NCI-H524 (cell line): ENCODE measurements at regions not wholly inside any gene's neighbourhood (a gene's known extent, or its start where the extent isn't known, plus 50 kb on each side); places are given as distances from the start of the nearest gene placed in this dataset.
A peak's percentile ranks its signal among the peaks of the same experiment; 100 is the strongest.
"Not testable (repeated sequence)": the region's sequence is repeated elsewhere in the genome, so short reads cannot be mapped to it uniquely, and the experiment has no call there.

Experiments used
- DNase-seq, 2 experiments: peaks; one replicate each; lab custom pipeline; 2025; lab: John Stamatoyannopoulos, UW

DNA sequence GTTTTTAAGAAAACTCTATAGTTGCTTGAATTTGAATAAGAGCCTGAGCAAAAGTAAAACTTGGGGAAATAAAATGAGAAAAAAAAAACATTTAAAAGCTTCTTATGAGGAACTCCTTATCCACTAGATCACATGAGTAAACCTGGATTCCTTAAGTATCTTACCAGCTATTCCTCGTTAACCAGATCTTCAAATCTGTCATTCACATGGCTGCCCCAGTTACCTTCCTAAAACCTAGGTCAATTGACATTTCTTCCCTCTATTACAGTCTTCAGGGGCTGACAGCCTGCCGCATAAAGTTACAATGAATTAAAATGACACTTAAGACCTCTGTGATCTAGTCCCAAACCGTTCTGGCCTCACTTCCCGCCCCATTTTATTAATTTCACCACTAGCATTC, 583.6 kb downstream of the NR2F2 start:
- no peak for DNase-seq

- DNase-seq, result no peak
Measured at GRCh38 chr15:96916750-96917149, 586.2 kb downstream of the NR2F2 start.

- DNase-seq, result no peak
Measured at GRCh38 chr15:96924570-96924969, 594.1 kb downstream of the NR2F2 start.

GRCh38 chr15:96947296-96948229, 617.1 kb downstream of the NR2F2 start:
- DNase-seq, result peak; percentile 45 to 66

DNA sequence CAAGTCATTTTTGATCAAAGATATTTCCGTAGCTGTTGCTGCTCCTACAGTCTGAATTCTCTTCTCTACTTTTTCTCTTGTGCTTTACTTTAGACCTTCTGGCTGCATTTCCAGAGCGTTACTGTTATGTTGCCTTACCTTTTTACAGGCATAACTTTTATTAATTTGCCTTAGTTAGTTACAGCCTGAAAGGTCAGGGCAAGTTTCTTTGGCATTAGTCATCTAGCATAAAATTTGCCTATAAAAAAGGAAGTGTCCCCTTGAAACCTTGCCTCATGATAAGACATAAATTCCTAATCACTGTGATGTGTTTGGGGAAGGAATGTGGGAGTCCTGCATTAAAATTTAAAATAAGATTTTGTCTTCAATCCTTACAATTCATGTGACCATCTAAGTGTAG, 618.5 kb downstream of the NR2F2 start:
- DNase-seq, result no peak

GRCh38 chr15:96958721-96959120, 628.2 kb downstream of the NR2F2 start:
- DNase-seq, result no peak

DNA sequence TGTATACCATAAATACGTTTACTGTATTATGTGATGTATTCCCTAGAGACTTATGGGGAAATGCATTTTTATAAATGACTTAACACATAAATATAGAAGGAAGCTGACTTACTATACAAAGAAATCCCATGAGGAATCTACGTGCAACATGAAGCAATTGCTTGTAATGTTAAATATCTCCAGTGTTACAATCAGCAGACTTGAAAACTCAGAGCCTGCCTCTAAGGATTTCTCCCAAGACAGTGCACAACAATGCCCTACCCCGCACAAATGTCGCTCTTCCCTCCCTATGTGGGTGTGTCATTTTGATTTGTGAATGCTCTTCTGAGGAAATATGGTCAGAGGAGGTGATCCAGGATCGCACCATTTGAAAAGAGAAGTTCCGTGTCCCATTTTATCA, 629.0 kb downstream of the NR2F2 start:
- no peak for DNase-seq

DNA sequence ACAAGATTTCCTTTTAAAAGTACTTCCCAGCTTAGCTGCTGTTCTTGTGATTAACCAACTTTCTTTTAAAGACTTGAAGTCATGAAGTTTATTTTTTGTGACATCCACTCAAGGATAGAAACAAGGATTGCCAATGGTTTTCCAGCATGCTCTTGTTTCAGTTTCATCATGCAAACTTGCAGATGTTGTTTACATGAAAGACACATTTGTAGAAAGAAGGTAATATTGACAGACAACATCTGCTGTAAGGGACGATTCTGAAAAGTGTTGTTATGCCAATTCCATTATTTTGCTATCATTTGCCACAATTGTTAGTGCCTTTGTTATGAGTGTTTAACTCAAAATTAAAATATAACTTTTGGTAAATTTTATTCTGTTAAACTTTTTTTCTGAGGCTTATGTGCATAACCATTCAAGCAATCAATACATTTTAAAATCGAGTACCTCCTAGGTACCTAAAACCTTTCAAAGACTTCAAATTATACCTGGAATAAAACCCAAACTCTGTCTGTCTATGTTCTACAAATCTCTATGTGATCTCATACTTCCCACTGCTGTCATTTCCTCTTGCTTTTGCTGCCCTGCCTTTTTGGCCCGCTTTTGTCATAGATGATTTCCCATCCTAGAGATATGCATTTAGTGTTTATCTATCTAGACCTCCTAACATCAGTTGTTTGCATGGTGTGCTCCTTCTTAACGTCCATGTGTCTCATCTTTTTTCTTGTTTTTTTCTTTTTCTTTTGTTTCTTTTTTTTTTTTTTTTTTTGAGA, 630.4 kb downstream of the NR2F2 start:
- DNase-seq, result no peak

DNA sequence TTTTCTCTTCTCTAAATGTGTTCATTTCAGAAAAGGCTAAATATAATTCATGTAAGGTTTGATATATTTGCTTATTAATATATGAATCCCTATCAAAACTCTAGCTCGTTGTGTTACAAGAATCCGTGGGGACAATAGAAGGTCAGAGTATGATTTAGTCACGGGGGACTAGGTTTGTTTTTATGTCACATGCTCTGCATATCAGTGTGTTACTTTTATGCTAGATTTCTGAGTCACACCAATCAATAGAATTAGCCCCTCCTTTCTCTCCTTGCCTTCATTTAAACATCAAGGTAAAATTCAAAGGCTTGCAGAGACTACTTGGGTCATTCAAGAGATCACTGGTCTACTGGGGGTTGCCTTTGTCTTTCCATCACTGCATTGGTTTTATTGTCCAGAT, 636.1 kb downstream of the NR2F2 start:
- DNase-seq, result no peak

- no peak for DNase-seq
Measured at GRCh38 chr15:96969732-96970710, 639.5 kb downstream of the NR2F2 start.

GRCh38 chr15:96972201-96972600, 641.7 kb downstream of the NR2F2 start:
- DNase-seq, result no peak

- no peak for DNase-seq
Measured at GRCh38 chr15:96974761-96975160, 644.3 kb downstream of the NR2F2 start.

DNA sequence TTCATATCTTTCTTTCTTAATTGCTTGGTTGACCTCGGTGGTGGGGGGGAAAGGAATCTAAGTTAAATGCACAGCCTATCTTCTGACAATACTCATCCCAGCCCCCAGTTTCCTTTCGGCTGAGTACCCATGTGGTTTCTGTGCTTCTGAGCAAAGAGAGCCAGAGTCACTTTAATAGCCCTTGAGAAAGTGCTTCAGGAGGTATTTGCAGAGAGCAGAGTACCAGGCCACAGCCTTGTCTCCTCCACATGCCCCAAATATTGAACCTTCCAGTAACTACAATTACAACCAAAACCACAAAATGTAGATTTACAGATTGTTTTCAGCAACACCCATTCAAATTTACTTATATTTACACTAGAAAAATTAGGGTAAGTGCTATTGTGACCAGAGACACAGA, 647.4 kb downstream of the NR2F2 start:
- DNase-seq, result no peak

- no peak for DNase-seq
Measured at GRCh38 chr15:96978937-96979473, 648.5 kb downstream of the NR2F2 start.

GRCh38 chr15:96984121-96984671, 653.7 kb downstream of the NR2F2 start:
- DNase-seq, result not testable (repeated sequence)

GRCh38 chr15:96992817-96993216, 662.3 kb downstream of the NR2F2 start:
- no peak for DNase-seq

DNA sequence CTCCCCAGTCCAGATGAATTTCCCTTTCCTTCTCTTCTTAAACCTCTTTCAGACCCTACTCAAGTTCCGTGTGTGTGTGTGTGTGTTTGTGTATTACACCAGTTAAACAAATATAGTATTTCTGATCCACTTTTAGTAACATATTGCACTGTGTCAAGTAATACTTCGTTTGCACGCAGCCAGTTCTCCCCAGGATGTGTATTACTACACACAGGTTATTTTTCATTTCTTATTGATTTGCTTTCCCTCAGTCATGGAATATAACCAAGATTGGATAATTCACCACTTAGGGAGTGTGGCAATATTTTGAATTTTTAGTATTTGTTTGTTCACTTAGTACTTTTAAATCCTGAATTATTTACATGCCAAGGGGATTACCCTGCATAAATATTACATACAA, 667.0 kb downstream of the NR2F2 start:
- DNase-seq, result no peak

GRCh38 chr15:97009031-97009431, 678.5 kb downstream of the NR2F2 start:
- DNase-seq, result peak; percentile 7 to 60

- no peak for DNase-seq
Measured at GRCh38 chr15:97012986-97013385, 682.5 kb downstream of the NR2F2 start.

DNA sequence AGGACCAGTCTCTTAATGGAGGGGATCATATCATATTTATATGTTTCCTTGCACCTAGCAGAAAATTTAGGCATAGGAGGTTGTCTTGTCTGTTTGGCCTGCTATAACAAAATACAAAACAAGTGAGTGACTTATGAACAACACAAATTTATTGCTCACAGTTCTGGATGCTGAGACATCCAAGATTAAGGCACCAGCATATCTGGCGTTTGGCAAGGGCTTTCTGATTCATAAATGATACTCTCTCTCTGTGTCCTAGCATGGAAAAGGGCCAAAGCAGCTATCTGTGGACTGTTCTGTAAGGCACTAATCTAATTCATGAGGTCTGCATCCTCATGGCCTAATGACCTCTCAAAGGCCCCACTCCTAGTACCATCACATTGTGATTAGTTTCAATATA, 683.0 kb downstream of the NR2F2 start:
- no peak for DNase-seq

DNA sequence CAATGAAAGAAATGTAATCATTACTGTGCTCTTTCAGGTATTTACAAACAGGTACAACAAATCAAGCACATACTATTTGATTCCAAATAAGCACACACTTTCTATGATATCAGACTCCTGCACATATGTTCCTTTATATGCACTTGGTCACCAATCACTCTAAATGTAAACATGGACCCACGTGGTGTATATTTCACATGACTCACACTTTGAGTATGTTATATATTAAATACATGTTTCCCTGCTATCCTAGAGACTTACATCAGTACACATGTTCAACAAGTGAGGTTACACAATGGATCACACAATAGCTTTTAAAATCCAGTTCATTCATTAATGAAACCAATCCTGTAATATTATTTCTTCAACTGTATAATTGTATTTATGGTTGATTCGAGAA, 683.5 kb downstream of the NR2F2 start:
- no peak for DNase-seq
